Stimulated activated naive B cell treated with anti-CD40 and anti-IgM and Interleukin-4, amounts not matched to agents 10 μg/mL and 1 μg/mL and 100 μg/mL, for 72 hours (primary cell): ENCODE measurements at regions not wholly inside any gene's neighbourhood (a gene's known extent, or its start where the extent isn't known, plus 50 kb on each side); places are given as distances from the start of the nearest gene placed in this dataset.
A peak's percentile ranks its signal among the peaks of the same experiment; 100 is the strongest.
"Not testable (repeated sequence)": the region's sequence is repeated elsewhere in the genome, so short reads cannot be mapped to it uniquely, and the experiment has no call there.

Source experiments
- ATAC-seq, 2 donors: fragments of 150-1000 bp; cut with Tn5 transposase; replicated peaks; 2 replicates each; pipeline ENCODE4 v1.10.0; 2021; ENCODE audit warnings: moderate library complexity in 1 of 2
- DNase-seq: peaks from one replicate; pipeline ENCODE4 v3.0.0; 2021
- H3K27ac Mint-ChIP-seq: one replicate; pipeline ENCODE4 v1.8.0; 2022; ENCODE audit warnings: mild to moderate bottlenecking, mixed read lengths
- H3K27me3 Mint-ChIP-seq, 2 donors: one replicate each; pipeline ENCODE4 v1.8.0; 2022; ENCODE audit warnings: mixed read lengths in 2 of 2
- H3K36me3 Mint-ChIP-seq, 2 donors: one replicate each; pipeline ENCODE4 v1.8.0; 2022; ENCODE audit warnings: mixed read lengths in 2 of 2, mild to moderate bottlenecking in 1 of 2
- H3K4me1 Mint-ChIP-seq, 2 donors: one replicate each; pipeline ENCODE4 v1.8.0; 2022; ENCODE audit warnings: mixed read lengths in 2 of 2, mild to moderate bottlenecking in 1 of 2
- H3K4me3 Mint-ChIP-seq, 2 donors: one replicate each; pipeline ENCODE4 v1.8.0; 2022; ENCODE audit warnings: mild to moderate bottlenecking in 2 of 2, mixed read lengths in 2 of 2, moderate library complexity in 1 of 2
- H3K9me3 Mint-ChIP-seq, 2 donors: one replicate each; pipeline ENCODE4 v1.8.0; 2022; ENCODE audit warnings: mixed read lengths in 2 of 2, mild to moderate bottlenecking in 1 of 2

DNA sequence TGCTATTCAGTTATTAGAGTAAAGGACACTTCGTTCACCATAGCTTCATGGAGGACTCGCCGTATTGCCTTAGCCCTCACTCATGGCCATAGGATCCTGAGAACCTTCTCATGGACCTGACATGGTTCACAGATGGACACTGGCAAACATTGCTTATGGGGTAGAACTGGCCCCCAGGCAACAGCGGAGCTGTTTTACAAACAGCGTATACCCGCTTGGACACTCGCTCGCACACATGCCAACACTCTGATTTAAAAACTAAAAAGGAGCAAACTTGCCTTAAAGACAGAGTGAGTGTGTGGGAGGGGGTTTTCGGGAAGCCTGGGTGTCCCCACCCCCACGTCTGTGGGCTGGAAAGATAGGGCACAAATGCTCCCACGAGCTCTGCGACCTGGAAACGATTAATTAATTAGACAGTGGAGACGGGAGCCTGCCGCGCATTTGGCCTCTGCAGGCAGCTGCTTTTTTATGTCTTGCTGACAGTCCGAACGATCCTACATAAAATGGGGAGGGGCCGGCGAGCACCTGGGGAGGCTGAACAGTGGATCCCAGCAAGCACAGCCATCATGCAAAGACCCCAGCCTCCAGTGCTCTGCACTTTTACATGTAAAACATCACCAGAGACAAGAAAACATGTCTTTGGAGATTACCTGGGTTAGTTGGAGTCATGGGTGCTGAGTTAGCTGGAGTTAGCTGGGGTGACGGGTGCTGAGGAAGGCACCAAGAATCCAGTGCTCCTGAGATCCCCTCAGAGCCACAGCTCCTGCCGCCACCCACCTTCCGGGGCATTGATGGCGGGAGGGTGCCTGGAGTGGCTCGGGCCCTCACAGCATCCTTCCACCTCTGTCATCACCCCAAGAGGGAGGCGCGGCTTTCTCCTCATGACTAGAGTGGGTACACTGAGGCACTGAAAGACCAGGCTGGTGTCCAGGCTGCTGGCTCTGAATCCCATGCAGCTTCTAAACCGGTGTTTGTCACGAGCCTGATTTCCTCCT lies 105.7 kb downstream of the NPIPB11 start:
- not testable (repeated sequence) for DNase-seq, ATAC-seq, H3K9me3 Mint-ChIP-seq, H3K4me3 Mint-ChIP-seq, H3K27ac Mint-ChIP-seq, H3K27me3 Mint-ChIP-seq
- H3K36me3 Mint-ChIP-seq: peaks cover 18 to 24% of the 10 kb centered on the region in 2 donors
- peaks cover 13 to 21% of the 10 kb centered on the region in 2 donors for H3K4me1 Mint-ChIP-seq

- H3K4me1 Mint-ChIP-seq: peaks cover 17 to 28% of the 10 kb centered on the region in 2 donors
Measured at GRCh38 chr16:29300030-29300491, 106.5 kb downstream of the NPIPB11 start.

GRCh38 chr16:29298997-29299396 lies 107.5 kb downstream of the NPIPB11 start:
- ATAC-seq, H3K27me3 Mint-ChIP-seq, DNase-seq, H3K4me3 Mint-ChIP-seq, H3K9me3 Mint-ChIP-seq, H3K27ac Mint-ChIP-seq: not testable (repeated sequence)
- Mint-ChIP-seq H3K4me1 (peaks cover 20 to 38% of the 10 kb centered on the region in 2 donors), H3K36me3 (peaks cover 22 to 27% of the 10 kb centered on the region in 2 donors)

More at GRCh38 chr16:29300030-29300491, 106.5 kb downstream of the NPIPB11 start:
- DNase-seq, H3K9me3 Mint-ChIP-seq, H3K27me3 Mint-ChIP-seq, H3K4me3 Mint-ChIP-seq, H3K27ac Mint-ChIP-seq, ATAC-seq: not testable (repeated sequence)
- H3K36me3 Mint-ChIP-seq: peaks cover 24 to 29% of the 10 kb centered on the region in 2 donors

GRCh38 chr16:29298307-29298706 lies 108.2 kb downstream of the NPIPB11 start:
- peaks cover 21 to 41% of the 10 kb centered on the region in 2 donors for H3K4me1 Mint-ChIP-seq
- not testable (repeated sequence) for H3K4me3 Mint-ChIP-seq, H3K9me3 Mint-ChIP-seq, ATAC-seq, H3K27ac Mint-ChIP-seq, H3K27me3 Mint-ChIP-seq, DNase-seq
- H3K36me3 Mint-ChIP-seq: peaks cover 20 to 23% of the 10 kb centered on the region in 2 donors

DNA sequence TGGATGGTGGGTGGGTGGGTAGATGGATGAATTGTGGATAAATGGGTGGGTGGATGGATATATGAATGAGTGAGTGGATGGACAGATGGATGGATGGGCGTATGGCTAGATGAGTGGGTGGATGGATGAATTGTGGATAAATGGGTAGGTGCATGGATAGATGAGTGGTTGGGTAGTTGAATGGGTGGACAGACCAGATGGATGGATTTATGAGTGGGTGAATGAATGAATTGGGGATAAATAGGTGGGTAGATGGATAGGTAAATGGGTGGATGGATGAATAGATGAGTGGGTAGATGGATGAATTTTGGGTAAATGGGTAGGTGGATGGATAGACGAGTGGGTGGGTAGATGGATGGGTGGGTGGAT lies 108.7 kb downstream of the NPIPB11 start:
- not testable (repeated sequence) for H3K9me3 Mint-ChIP-seq, H3K4me3 Mint-ChIP-seq, ATAC-seq, H3K27me3 Mint-ChIP-seq, DNase-seq
- peaks cover 21 to 41% of the 10 kb centered on the region in 2 donors for H3K4me1 Mint-ChIP-seq
- peaks cover 20 to 21% of the 10 kb centered on the region in 2 donors for H3K36me3 Mint-ChIP-seq
- peak overlapping the region; percentile 14 for H3K27ac Mint-ChIP-seq

DNA sequence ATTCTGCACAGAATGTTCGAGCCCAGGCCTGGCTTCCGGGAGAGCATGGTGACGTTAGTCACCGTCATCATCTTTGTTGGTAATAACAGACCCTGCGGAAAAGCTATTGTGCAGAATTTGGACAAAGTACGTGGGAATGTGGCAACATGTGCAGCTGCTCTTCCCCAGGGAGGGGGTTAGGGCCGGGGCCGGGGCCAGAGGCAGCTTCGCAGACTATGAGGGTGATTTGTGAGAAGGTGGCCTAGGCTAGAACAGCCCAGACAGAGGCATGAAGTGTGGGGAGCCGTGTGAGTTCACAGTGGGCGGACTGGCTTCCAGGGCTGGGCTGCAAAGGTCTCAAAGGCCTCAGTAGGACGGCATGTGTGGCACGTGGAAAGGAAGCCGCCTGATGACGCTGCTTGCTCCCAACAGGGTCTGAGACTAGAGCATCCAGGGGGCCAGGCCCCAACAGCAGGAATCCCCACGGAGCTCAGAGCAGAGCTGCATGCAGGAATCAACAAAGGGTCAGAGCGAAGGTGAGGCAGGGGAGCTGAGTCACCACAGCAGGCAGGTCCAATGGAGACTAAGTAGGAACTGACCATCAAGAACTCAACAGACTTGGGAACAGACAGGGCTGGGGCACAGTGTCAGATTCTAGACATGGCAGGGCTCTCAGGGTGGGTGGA lies 109.2 kb downstream of the NPIPB11 start:
- ATAC-seq, DNase-seq, H3K27me3 Mint-ChIP-seq, H3K4me3 Mint-ChIP-seq, H3K9me3 Mint-ChIP-seq: not testable (repeated sequence)
- Mint-ChIP-seq H3K36me3 (peaks cover 17 to 20% of the 10 kb centered on the region in 2 donors), H3K27ac (peak overlapping the region; percentile 37), H3K4me1 (peaks cover 21 to 42% of the 10 kb centered on the region in 2 donors)

DNA sequence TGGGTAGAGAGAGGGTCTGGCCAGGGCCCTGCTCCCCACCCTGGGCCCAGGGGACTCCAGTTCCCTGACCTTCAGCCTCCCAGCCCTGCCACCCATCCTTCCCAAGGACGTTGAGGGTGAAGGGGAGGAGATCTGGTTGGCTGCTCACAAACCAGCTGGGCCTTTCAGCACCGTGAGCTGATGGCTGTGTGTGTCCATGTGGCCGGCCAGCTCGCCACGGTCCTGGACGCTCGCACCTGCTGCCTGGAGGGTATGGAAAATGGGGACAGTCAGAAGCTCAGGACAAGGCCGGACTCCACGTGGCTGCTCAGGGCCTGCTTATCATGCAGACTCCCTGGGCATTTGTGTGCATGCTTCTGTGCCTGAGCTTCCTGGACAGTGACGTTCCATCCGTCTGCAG lies 110.3 kb downstream of the NPIPB11 start:
- not testable (repeated sequence) for H3K4me3 Mint-ChIP-seq, DNase-seq, H3K27ac Mint-ChIP-seq, H3K9me3 Mint-ChIP-seq, H3K27me3 Mint-ChIP-seq, ATAC-seq
- peaks cover 16 to 18% of the 10 kb centered on the region in 2 donors for H3K36me3 Mint-ChIP-seq
- H3K4me1 Mint-ChIP-seq: peaks cover 22 to 53% of the 10 kb centered on the region in 2 donors

GRCh38 chr16:29294951-29295795 lies 111.3 kb downstream of the NPIPB11 start:
- ATAC-seq, DNase-seq, H3K4me3 Mint-ChIP-seq, H3K9me3 Mint-ChIP-seq, H3K27me3 Mint-ChIP-seq: not testable (repeated sequence)
- peaks cover 30 to 56% of the 10 kb centered on the region in 2 donors for H3K4me1 Mint-ChIP-seq
- H3K27ac Mint-ChIP-seq: peak overlapping the region; percentile 69
- peaks cover 18 to 23% of the 10 kb centered on the region in 2 donors for H3K36me3 Mint-ChIP-seq

- H3K27me3 Mint-ChIP-seq, DNase-seq, ATAC-seq, H3K4me3 Mint-ChIP-seq, H3K9me3 Mint-ChIP-seq, H3K27ac Mint-ChIP-seq: not testable (repeated sequence)
- H3K4me1 Mint-ChIP-seq: peaks cover 30 to 52% of the 10 kb centered on the region in 2 donors
- H3K36me3 Mint-ChIP-seq: peaks cover 18 to 23% of the 10 kb centered on the region in 2 donors
Measured at GRCh38 chr16:29294400-29294933, 112.0 kb downstream of the NPIPB11 start.

DNA sequence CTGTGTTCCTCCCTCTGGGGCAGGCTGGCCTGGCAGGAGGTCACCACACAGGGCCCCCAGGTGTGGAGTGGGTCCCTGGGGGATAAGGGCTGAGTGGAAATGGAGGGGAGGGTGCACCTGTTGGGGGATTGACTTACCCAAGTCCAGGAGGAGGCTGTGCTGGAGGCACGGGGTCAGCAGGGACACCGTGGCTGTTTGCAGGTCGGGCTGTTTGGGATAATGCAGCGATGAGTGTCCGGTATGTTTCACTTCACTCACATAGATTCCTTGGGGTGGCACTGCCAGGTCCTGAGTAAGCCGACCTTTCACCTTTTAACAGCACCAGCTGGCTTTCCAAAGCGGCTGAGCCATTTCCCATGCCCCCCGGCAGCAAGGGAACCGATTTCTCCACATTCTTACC lies 113.0 kb downstream of the NPIPB11 start:
- H3K27me3 Mint-ChIP-seq: not testable (repeated sequence)
- peaks cover 29 to 59% of the 10 kb centered on the region in 2 donors for H3K4me1 Mint-ChIP-seq

GRCh38 chr16:29292952-29293471 lies 113.5 kb downstream of the NPIPB11 start:
- Mint-ChIP-seq H3K27ac (peak overlapping the region; percentile 59), H3K36me3 (peaks cover 18 to 20% of the 10 kb centered on the region in 2 donors), H3K4me1 (peaks cover 27 to 61% of the 10 kb centered on the region in 2 donors)
- not testable (repeated sequence) for ATAC-seq, DNase-seq, H3K9me3 Mint-ChIP-seq, H3K4me3 Mint-ChIP-seq, H3K27me3 Mint-ChIP-seq

More for the DNA sequence above, 113.0 kb downstream of the NPIPB11 start:
- not testable (repeated sequence) for DNase-seq, ATAC-seq, H3K4me3 Mint-ChIP-seq, H3K27ac Mint-ChIP-seq, H3K9me3 Mint-ChIP-seq
- peaks cover 19 to 20% of the 10 kb centered on the region in 2 donors for H3K36me3 Mint-ChIP-seq

GRCh38 chr16:29291329-29292271 lies 114.9 kb downstream of the NPIPB11 start:
- not testable (repeated sequence) for H3K9me3 Mint-ChIP-seq, DNase-seq, H3K4me3 Mint-ChIP-seq, ATAC-seq, H3K27me3 Mint-ChIP-seq
- H3K36me3 Mint-ChIP-seq: peaks cover 16 to 17% of the 10 kb centered on the region in 2 donors
- H3K27ac Mint-ChIP-seq: peak overlapping the region; percentile 62
- peaks cover 26 to 65% of the 10 kb centered on the region in 2 donors for H3K4me1 Mint-ChIP-seq
